SK-N-SH (cell line): ENCODE measurements at regions not wholly inside any gene's neighbourhood (a gene's known extent, or its start where the extent isn't known, plus 50 kb on each side); places are given as distances from the start of the nearest gene placed in this dataset.

Experiments
- CTCF ChIA-PET: fragments of 300-600, 350-600 bp; formaldehyde crosslinking; extraction: SDS; loops from one replicate; lab custom pipeline; 2021; lab: Yijun Ruan, JAX
- POLR2A ChIA-PET: fragments of 350-600 bp; sonication (Branson Sonifier 250); formaldehyde crosslinking; extraction: SDS; loops from one replicate; lab custom pipeline; 2020; ENCODE audit warnings: antibody characterized with exemption, inconsistent platforms; lab: Yijun Ruan, JAX
- DNase-seq: peaks from one replicate; pipeline ENCODE4 v3.0.0; 2012
- H2AFZ ChIP-seq: fragments of 200-600 bp; sonication (generic); 2 replicates; pipeline ENCODE4 v1.8.1; 2016; ENCODE audit warnings: antibody characterized with exemption, mild to moderate bottlenecking, low read depth
- H3F3A ChIP-seq: fragments of 200-600 bp; sonication (generic); replicated peaks from 2 replicates; pipeline ENCODE3; 2016; ENCODE audit warnings: antibody characterized with exemption, mild to moderate bottlenecking; ENCODE audit not compliant: insufficient read depth
- H3K27ac ChIP-seq, 2 experiments: fragments of 200-500 bp in 1 of 2; fragments of 200-600 bp in 1 of 2; sonication (Bioruptor generic) in 1 of 2; sonication (generic), shearing (Covaris generic) in 1 of 2; 2 replicates each; pipeline versions ENCODE4 v1.5.1 to v1.6.1; 2014 to 2016; ENCODE audit warnings: low read depth in 2 of 2, inconsistent platforms in 1 of 2, low read length in 1 of 2, mild to moderate bottlenecking in 1 of 2, mixed read lengths in 1 of 2
- H3K27me3 ChIP-seq: fragments of 200-600 bp; sonication (generic), shearing (Covaris generic); 2 replicates; pipeline ENCODE4 v1.6.1; 2016; ENCODE audit warnings: mixed run types; ENCODE audit not compliant: insufficient read depth
- H3K36me3 ChIP-seq, 2 experiments: fragments of 200-500 bp in 1 of 2; fragments of 200-600 bp in 1 of 2; sonication (Bioruptor generic) in 1 of 2; sonication (generic) in 1 of 2; replicated peaks in 1 of 2; 2 replicates each; pipeline versions ENCODE3 to v1.5.1; 2014 to 2016; ENCODE audit warnings: low read length in 1 of 2, mild to moderate bottlenecking in 1 of 2; ENCODE audit not compliant: insufficient read depth in 2 of 2, control insufficient read depth in 1 of 2
- H3K4me1 ChIP-seq, 2 experiments: fragments of 200-500 bp in 1 of 2; fragments of 200-600 bp in 1 of 2; sonication (Bioruptor generic) in 1 of 2; sonication (generic), shearing (Covaris generic) in 1 of 2; 2 replicates each; pipeline versions ENCODE4 v1.5.1 to v1.6.1; 2014 to 2016; ENCODE audit warnings: low read depth in 1 of 2, low read length in 1 of 2, mixed run types in 1 of 2; ENCODE audit not compliant: insufficient read depth in 2 of 2, control insufficient read depth in 1 of 2
- H3K4me2 ChIP-seq: fragments of 200-600 bp; sonication (generic), shearing (Covaris generic); 2 replicates; pipeline ENCODE4 v1.6.1; 2017; ENCODE audit warnings: mixed run types
- H3K4me3 ChIP-seq, 2 experiments: fragments of 200-500 bp in 1 of 2; fragments of 200-600 bp in 1 of 2; sonication (Bioruptor generic) in 1 of 2; sonication (generic), shearing (Covaris generic) in 1 of 2; 2 replicates each; pipeline versions ENCODE4 v1.5.1 to v1.8.1; 2014 to 2016; ENCODE audit warnings: low read depth in 2 of 2, inconsistent platforms in 1 of 2, low read length in 1 of 2, mild to moderate bottlenecking in 1 of 2, mixed read lengths in 1 of 2, moderate library complexity in 1 of 2
- H3K79me2 ChIP-seq: fragments of 200-600 bp; sonication (generic); 2 replicates; pipeline ENCODE4 v1.8.1; 2017; ENCODE audit warnings: mild to moderate bottlenecking; ENCODE audit not compliant: insufficient read depth
- H3K9ac ChIP-seq: fragments of 200-600 bp; sonication (generic); 2 replicates; pipeline ENCODE4 v1.6.1; 2017; ENCODE audit warnings: mixed run types
- H3K9me2 ChIP-seq: fragments of 200-600 bp; sonication (generic); 2 replicates; pipeline ENCODE4 v1.6.1; 2017; ENCODE audit warnings: mixed run types
- H3K9me3 ChIP-seq: fragments of 200-600 bp; sonication (generic); 2 replicates; pipeline ENCODE4 v1.6.1; 2017; ENCODE audit warnings: mixed run types, mild to moderate bottlenecking, moderate library complexity
- H4K20me1 ChIP-seq: fragments of 200-600 bp; sonication (generic); 2 replicates; pipeline ENCODE4 v1.6.1; 2017; ENCODE audit warnings: mild to moderate bottlenecking, mixed run types; ENCODE audit not compliant: insufficient read depth
- CHD2 ChIP-seq: fragments of 150-350 bp; IDR thresholded peaks from 2 replicates; pipeline ENCODE4 v1.6.1; 2018; ENCODE audit warnings: low read length; ENCODE audit not compliant: partially characterized antibody
- EP300 ChIP-seq, 2 experiments: IDR thresholded peaks; 2 replicates each; pipeline versions ENCODE4 v1.4.0 to v1.6.1; 2012; ENCODE audit warnings: borderline replicate concordance in 1 of 2, low read depth in 1 of 2, low read length in 1 of 2
- FOXM1 ChIP-seq: IDR thresholded peaks from 2 replicates; pipeline ENCODE4 v1.4.0; 2012; ENCODE audit warnings: low read depth, mild to moderate bottlenecking
- MXI1 ChIP-seq: IDR thresholded peaks from 2 replicates; pipeline ENCODE4 v1.6.1; 2012; ENCODE audit warnings: mild to moderate bottlenecking, low read depth, low read length, improper control_type of control experiment
- NRF1 ChIP-seq: IDR thresholded peaks from 2 replicates; pipeline ENCODE4 v1.6.1; 2012; ENCODE audit warnings: low read depth, mild to moderate bottlenecking, low read length
- RCOR1 ChIP-seq: fragments of 150-350 bp; IDR thresholded peaks from 2 replicates; pipeline ENCODE4 v1.6.1; 2017; ENCODE audit warnings: antibody characterized with exemption, low read length
- REST ChIP-seq: IDR thresholded peaks from 2 replicates; pipeline ENCODE4 v1.6.1; 2012; ENCODE audit warnings: mild to moderate bottlenecking, low read depth, low read length, moderate library complexity
- RFX5 ChIP-seq: IDR thresholded peaks from 2 replicates; pipeline ENCODE4 v1.6.1; 2012; ENCODE audit warnings: mild to moderate bottlenecking, improper control_type of control experiment, low read length
- RXRA ChIP-seq: IDR thresholded peaks from 2 replicates; pipeline ENCODE4 v1.4.0; 2012; ENCODE audit warnings: low read depth, mild to moderate bottlenecking, borderline replicate concordance
- SMC3 ChIP-seq: IDR thresholded peaks from 2 replicates; pipeline ENCODE4 v1.6.1; 2012; ENCODE audit warnings: low read depth, low read length, improper control_type of control experiment
- TAF1 ChIP-seq: IDR thresholded peaks from 2 replicates; pipeline ENCODE4 v1.6.1; 2012; ENCODE audit warnings: low read depth, mild to moderate bottlenecking, low read length, moderate library complexity, borderline replicate concordance
- TEAD4 ChIP-seq: IDR thresholded peaks from 2 replicates; pipeline ENCODE4 v1.4.0; 2012; ENCODE audit warnings: mild to moderate bottlenecking, borderline replicate concordance; ENCODE audit not compliant: insufficient read depth
- YY1 ChIP-seq: IDR thresholded peaks from 2 replicates; pipeline ENCODE4 v1.4.0; 2012; ENCODE audit warnings: low read depth, mild to moderate bottlenecking
- WGBS: methylation state at CpG from one replicate; pipeline ENCODE4 v1.1.6; 2017; ENCODE audit warnings: low lambda C conversion rate; 5-methylcytosine and 5-hydroxymethylcytosine counted together
- TF ChIP-seq, protein P1 (sequence below): IDR thresholded peaks from 2 replicates; pipeline ENCODE4 v1.4.0; 2012; ENCODE audit warnings: low read depth, borderline replicate concordance
- TF ChIP-seq, protein P2 (sequence below): fragments of 150-350 bp; IDR thresholded peaks from 2 replicates; pipeline ENCODE4 v1.6.1; 2016; ENCODE audit warnings: mild to moderate bottlenecking, low read depth, low read length
- TF ChIP-seq, protein P3 (sequence below): IDR thresholded peaks from 2 replicates; pipeline ENCODE4 v1.4.0; 2012; ENCODE audit warnings: low read depth, borderline replicate concordance

DNA sequence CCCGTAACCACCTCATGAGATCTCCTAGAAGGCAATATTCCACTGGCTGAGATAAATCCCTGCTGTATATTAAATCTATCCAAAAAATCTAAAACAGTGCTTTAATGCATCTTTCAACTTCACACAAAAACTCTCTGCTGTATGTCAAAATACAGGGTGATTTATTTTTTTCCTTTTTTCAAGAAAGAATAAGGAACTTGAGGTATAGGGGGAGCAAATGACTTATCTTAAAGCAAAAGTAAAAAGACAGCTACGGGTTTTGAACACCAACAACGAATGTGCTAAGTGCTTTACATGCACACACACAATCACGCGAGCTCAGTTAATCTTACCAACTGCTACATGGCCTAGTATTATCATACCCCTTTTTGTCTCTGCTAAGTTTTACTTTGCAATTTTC lies 168.9 kb upstream of the PHF14 start (continued):
- TF ChIP-seq, protein P1, sequence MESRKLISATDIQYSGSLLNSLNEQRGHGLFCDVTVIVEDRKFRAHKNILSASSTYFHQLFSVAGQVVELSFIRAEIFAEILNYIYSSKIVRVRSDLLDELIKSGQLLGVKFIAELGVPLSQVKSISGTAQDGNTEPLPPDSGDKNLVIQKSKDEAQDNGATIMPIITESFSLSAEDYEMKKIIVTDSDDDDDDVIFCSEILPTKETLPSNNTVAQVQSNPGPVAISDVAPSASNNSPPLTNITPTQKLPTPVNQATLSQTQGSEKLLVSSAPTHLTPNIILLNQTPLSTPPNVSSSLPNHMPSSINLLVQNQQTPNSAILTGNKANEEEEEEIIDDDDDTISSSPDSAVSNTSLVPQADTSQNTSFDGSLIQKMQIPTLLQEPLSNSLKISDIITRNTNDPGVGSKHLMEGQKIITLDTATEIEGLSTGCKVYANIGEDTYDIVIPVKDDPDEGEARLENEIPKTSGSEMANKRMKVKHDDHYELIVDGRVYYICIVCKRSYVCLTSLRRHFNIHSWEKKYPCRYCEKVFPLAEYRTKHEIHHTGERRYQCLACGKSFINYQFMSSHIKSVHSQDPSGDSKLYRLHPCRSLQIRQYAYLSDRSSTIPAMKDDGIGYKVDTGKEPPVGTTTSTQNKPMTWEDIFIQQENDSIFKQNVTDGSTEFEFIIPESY = no peak
- TF ChIP-seq RCOR1 (no peak), YY1 (no peak), RXRA (no peak), EP300 (IDR thresholded peaks at IDR 0.05; ENCODE audit: borderline replicate concordance in 1 of 2, low read depth in 1 of 2, low read length in 1 of 2) (no peak), RFX5 (no peak), REST (no peak), SMC3 (no peak), NRF1 (no peak)

DNA sequence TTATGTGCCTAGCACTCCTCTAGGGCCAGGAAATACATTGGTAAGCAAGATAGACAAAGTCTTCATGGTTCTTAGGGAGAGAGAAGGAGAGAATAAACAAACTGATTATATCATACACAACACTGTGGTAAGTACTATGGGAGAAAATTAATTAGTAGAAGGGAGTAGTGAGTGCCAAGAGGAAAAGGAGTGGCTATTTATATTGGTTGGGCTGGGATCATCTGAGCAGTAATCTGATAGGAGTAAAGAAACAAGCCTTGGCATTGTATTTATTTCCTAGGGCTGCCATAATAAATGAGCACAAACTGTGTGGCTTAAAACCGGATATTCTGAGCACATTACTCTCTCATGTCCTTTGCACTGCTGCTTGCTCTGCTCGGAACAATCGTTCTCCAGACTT lies 158.1 kb upstream of the PHF14 start:
- H3K4me1 ChIP-seq = no peaks in the 10 kb centered on the region
- H3K79me2 ChIP-seq = no peaks in the 10 kb centered on the region
- H3K4me3 ChIP-seq = no peak overlapping the region
- no peaks in the 10 kb centered on the region for H4K20me1 ChIP-seq
- no peaks in the 10 kb centered on the region for H3K9me3 ChIP-seq
- no peaks in the 10 kb centered on the region for H3K9me2 ChIP-seq
- no peaks in the 10 kb centered on the region for H3K36me3 ChIP-seq
- CTCF ChIA-PET = no interaction called here
- TF ChIP-seq, protein P2, sequence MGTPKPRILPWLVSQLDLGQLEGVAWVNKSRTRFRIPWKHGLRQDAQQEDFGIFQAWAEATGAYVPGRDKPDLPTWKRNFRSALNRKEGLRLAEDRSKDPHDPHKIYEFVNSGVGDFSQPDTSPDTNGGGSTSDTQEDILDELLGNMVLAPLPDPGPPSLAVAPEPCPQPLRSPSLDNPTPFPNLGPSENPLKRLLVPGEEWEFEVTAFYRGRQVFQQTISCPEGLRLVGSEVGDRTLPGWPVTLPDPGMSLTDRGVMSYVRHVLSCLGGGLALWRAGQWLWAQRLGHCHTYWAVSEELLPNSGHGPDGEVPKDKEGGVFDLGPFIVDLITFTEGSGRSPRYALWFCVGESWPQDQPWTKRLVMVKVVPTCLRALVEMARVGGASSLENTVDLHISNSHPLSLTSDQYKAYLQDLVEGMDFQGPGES = no peak
- TF ChIP-seq TEAD4 (no peak), RCOR1 (no peak), RFX5 (no peak), TAF1 (no peak), FOXM1 (no peak), SMC3 (no peak), CHD2 (no peak), MXI1 (no peak)
- TF ChIP-seq, protein P3, sequence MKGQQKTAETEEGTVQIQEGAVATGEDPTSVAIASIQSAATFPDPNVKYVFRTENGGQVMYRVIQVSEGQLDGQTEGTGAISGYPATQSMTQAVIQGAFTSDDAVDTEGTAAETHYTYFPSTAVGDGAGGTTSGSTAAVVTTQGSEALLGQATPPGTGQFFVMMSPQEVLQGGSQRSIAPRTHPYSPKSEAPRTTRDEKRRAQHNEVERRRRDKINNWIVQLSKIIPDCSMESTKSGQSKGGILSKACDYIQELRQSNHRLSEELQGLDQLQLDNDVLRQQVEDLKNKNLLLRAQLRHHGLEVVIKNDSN = no peak
- TF ChIP-seq, all 33 proteins: peak for 0
- WGBS = 23% methylated on average over 3 of the region's 3 CpGs
- no peak for DNase-seq
- Histone ChIP-seq H3F3A (no peaks in the 10 kb centered on the region), H3K9ac (no peak overlapping the region), H3K27ac (no peak overlapping the region), H3K4me2 (no peak overlapping the region), H3K27me3 (no peaks in the 10 kb centered on the region), H2AFZ (no peak overlapping the region)
- POLR2A ChIA-PET = no interaction called here
